ENCODE measurements at regions not wholly inside any gene's neighbourhood (a gene's known extent, or its start where the extent isn't known, plus 50 kb on each side); places are given as distances from the start of the nearest gene placed in this dataset.
"Not testable (repeated sequence)": the region's sequence is repeated elsewhere in the genome, so short reads cannot be mapped to it uniquely, and the experiment has no call there.

- in situ Hi-C loops (cut with HindIII; ENCODE audit: low pct_ligation_motif_present, low pct_unique_long_range_greater_than_20kb, low sequenced_read_pairs): no loop called here
- DNase-seq: no peak
Measured at GRCh38 chr6:13874191-13874549, 50.6 kb upstream of the RNF182 start.

- DNase-seq: peak; percentile 62
- in situ Hi-C loops (cut with HindIII; ENCODE audit: low pct_ligation_motif_present, low pct_unique_long_range_greater_than_20kb, low sequenced_read_pairs): no loop called here
Measured at GRCh38 chr6:13873288-13874190, 51.2 kb upstream of the RNF182 start.

- in situ Hi-C loops (cut with HindIII; ENCODE audit: low pct_ligation_motif_present, low pct_unique_long_range_greater_than_20kb, low sequenced_read_pairs): no loop called here
- no peak for DNase-seq
Measured at GRCh38 chr6:13872681-13873080, 52.1 kb upstream of the RNF182 start.

DNA sequence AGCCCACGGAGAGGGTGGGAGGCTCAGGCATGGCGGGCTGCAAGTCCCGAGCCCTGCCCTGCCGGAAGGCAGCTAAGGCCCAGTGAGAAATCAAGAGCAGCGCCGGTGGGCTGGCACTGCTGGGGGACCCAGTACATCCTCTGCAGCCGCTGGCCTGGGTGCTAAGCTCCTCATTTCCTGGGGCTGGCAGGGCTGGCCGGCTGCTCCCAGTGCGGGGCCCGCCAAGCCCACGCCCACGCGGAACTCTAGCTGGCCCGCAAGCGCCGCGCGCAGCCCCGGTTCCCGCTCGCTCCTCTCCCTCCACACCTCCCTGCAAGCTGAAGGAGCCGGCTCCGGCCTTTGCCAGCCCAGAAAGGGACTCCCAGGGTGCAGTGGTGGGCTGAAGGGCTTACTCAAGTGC, 52.7 kb upstream of the RNF182 start:
- in situ Hi-C loops (cut with HindIII; ENCODE audit: low pct_ligation_motif_present, low pct_unique_long_range_greater_than_20kb, low sequenced_read_pairs); DNase-seq: not testable (repeated sequence)

GRCh38 chr6:13870214-13870830, 54.4 kb upstream of the RNF182 start:
- in situ Hi-C loops (cut with HindIII; ENCODE audit: low pct_ligation_motif_present, low pct_unique_long_range_greater_than_20kb, low sequenced_read_pairs): no loop called here
- DNase-seq: no peak

DNA sequence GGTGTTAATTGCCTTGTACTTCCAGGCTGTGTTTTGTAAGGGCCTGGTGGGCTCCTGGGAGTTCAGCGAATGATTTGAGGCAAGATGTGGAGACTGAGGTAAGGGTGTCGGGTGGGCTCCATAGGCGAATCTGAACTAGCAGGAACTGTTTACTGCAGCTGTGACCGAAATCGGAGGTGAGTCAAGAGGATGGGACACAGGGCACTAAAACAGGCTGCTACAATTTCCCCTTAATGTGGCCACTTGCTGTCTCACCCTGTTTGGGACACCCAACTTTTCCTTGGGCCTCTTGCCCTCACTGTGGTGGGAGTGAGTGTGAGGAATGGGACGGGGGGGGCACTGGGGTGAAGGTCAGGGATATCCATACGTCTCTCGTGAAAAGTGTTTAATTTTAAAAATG, 53.9 kb upstream of the MCUR1 start:
- DNase-seq: no peak
- in situ Hi-C loops (cut with HindIII; ENCODE audit: low pct_ligation_motif_present, low pct_unique_long_range_greater_than_20kb, low sequenced_read_pairs): no loop called here

- in situ Hi-C loops (cut with HindIII; ENCODE audit: low pct_ligation_motif_present, low pct_unique_long_range_greater_than_20kb, low sequenced_read_pairs): no loop called here
- DNase-seq: no peak
Measured at GRCh38 chr6:13866301-13866700, 51.9 kb upstream of the MCUR1 start.

DNA sequence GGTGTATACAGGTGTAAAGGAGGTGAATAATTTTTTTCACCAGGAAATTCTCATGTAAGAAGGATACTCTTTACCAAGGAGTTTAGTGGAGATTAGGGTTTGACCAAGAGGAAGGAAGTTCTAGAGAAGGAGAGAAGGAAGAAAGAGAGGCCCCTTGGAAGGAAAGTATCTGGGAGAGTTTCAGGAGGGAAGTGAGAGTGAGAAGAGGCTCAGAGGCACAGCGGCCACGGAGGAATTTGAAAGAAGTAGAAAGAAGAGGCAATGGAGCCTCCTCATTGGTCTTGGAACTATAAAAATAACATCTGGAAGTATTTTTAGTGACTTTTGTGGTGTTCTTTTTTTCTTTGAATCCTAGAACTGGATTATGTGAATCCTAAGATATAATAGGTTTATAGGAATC, 50.8 kb upstream of the MCUR1 start:
- in situ Hi-C loops (cut with HindIII; ENCODE audit: low pct_ligation_motif_present, low pct_unique_long_range_greater_than_20kb, low sequenced_read_pairs): no loop called here
- DNase-seq: no peak

DNA sequence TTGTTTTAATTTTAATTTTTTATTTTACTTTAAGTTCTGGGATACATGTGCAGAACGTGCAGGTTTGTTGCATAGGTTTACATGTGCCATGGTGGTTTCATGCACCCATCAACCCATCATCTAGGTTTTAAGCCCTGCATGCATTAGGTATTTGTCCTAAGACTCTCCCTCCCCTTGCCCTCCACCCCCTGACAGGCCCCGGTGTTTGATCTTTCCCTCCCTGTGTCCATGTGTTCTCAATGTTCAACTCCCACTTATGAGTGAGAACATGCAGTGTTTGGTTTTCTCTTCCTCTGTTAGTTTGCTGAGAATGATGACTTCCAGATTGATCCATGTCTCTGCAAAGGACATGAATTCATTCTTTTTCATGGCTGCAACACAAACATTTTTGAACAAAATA, 50.3 kb upstream of the MCUR1 start:
- in situ Hi-C loops (cut with HindIII; ENCODE audit: low pct_ligation_motif_present, low pct_unique_long_range_greater_than_20kb, low sequenced_read_pairs); DNase-seq: not testable (repeated sequence)

Data from ACHN (cell line).